ENCODE measurements at regions not wholly inside any gene's neighbourhood (a gene's known extent, or its start where the extent isn't known, plus 50 kb on each side); places are given as distances from the start of the nearest gene placed in this dataset.

DNA sequence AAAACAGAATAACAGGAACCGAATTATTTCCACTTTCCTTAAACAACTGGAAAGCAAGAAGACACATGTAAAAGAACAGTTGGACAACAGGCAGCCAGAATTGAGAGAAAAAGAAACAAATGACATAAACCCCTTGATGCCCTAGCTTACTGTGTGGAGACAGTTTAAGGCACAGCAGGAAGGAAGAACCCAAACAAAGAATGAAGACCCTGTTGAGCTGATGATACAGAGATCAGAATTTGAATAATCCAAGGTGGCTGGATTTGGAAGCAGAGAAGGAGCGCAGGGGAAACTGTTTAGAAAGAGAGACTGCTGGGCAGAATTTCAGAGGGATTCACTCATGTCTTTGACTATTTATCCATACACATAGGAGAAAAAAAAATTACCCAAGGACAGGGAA is 316.3 kb upstream of the POU5F2 start:
- Histone ChIP-seq H3K4ac (ENCODE audit: low read depth, low read length) (no peak overlapping the region), H2BK15ac (ENCODE audit: low read depth, low read length) (no peak overlapping the region), H3K79me2 (ENCODE audit: insufficient read depth, low read length) (no peaks in the 10 kb centered on the region), H3K18ac (ENCODE audit: insufficient read length, low read depth, low read length) (no peak overlapping the region), H4K20me1 (ENCODE audit: control insufficient read depth, insufficient read depth, insufficient read length) (no peaks in the 10 kb centered on the region), H3K4me1 (ENCODE audit: insufficient read depth, low read length) (no peaks in the 10 kb centered on the region; the same call in 1 of the 2 replicates), H3K56ac (ENCODE audit: insufficient read length, low read depth, low read length) (no peak overlapping the region), H3K27me3 (ENCODE audit: insufficient read depth, low read length) (no peaks in the 10 kb centered on the region), H3K79me1 (ENCODE audit: insufficient read depth, low read depth, low read length, poor library complexity, severe bottlenecking) (no peaks in the 10 kb centered on the region), H2BK5ac (ENCODE audit: insufficient read length, low read length) (no peak overlapping the region), H3K4me2 (ENCODE audit: insufficient read depth, insufficient read length, low read length) (no peak overlapping the region), H2BK12ac (ENCODE audit: insufficient read length, low read depth, low read length) (no peak overlapping the region), H4K8ac (replicated peaks; ENCODE audit: insufficient read length, low read depth, low read length) (no peak overlapping the region), H3K23me2 (ENCODE audit: insufficient read length, low read depth, low read length, poor library complexity, severe bottlenecking) (no peaks in the 10 kb centered on the region), H2AFZ (ENCODE audit: low read length) (no peak overlapping the region), H3K27ac (ENCODE audit: insufficient read length, low read depth, low read length) (no peak overlapping the region), H2AK5ac (ENCODE audit: insufficient read length, low read length) (no peak overlapping the region), H3K9me3 (ENCODE audit: control insufficient read depth, low read depth, low read length) (no peaks in the 10 kb centered on the region), H4K5ac (ENCODE audit: insufficient read length, low read depth, low read length) (no peak overlapping the region), H3K23ac (ENCODE audit: insufficient read length, low read depth, low read length) (no peak overlapping the region), H2BK20ac (ENCODE audit: low read depth, low read length, poor library complexity, severe bottlenecking) (no peak overlapping the region), H3T11ph (ENCODE audit: low read length) (no peak overlapping the region), H3K14ac (ENCODE audit: insufficient read depth, low read length) (no peak overlapping the region), H2BK120ac (ENCODE audit: low read depth, low read length, poor library complexity, severe bottlenecking) (no peak overlapping the region), H3K9ac (ENCODE audit: extremely low read depth, insufficient read length, low read length) (no peak overlapping the region), H4K91ac (ENCODE audit: insufficient read length, low read depth, low read length) (no peak overlapping the region)
- Mint-ChIP-seq H3K4me3 (no peak overlapping the region), H3K27me3 (ENCODE audit: low read depth) (no peaks in the 10 kb centered on the region), H3K9me3 (peaks cover 3 to 4% of the 10 kb centered on the region in 2 experiments; a peak in 1 of 5 replicates), H3K4me1 (peaks cover 27 to 33% of the 10 kb centered on the region in 2 experiments), H3K27ac (peak overlapping the region in 2 of 3 experiments; percentile 2 to 73; a peak in 3 of 7 replicates), H3K36me3 (ENCODE audit: insufficient read depth in 1 of 3, low read depth in 3 of 3) (peaks cover 0 to 15% (median 5%) of the 10 kb centered on the region in 3 experiments; a peak in 4 of 7 replicates)
- WGBS (ENCODE audit: extremely low coverage, insufficient read length, low lambda C conversion rate), result no CpG with 5 or more reads among the region's 2 CpGs
- TF ChIP-seq, protein P1, sequence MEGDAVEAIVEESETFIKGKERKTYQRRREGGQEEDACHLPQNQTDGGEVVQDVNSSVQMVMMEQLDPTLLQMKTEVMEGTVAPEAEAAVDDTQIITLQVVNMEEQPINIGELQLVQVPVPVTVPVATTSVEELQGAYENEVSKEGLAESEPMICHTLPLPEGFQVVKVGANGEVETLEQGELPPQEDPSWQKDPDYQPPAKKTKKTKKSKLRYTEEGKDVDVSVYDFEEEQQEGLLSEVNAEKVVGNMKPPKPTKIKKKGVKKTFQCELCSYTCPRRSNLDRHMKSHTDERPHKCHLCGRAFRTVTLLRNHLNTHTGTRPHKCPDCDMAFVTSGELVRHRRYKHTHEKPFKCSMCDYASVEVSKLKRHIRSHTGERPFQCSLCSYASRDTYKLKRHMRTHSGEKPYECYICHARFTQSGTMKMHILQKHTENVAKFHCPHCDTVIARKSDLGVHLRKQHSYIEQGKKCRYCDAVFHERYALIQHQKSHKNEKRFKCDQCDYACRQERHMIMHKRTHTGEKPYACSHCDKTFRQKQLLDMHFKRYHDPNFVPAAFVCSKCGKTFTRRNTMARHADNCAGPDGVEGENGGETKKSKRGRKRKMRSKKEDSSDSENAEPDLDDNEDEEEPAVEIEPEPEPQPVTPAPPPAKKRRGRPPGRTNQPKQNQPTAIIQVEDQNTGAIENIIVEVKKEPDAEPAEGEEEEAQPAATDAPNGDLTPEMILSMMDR (conservative IDR thresholded peaks at IDR 0.05), result no peak
- DNase-seq, result no peak

Data from H9 (cell line).